GM19324 (cell line): ENCODE measurements at regions not wholly inside any gene's neighbourhood (a gene's known extent, or its start where the extent isn't known, plus 50 kb on each side); places are given as distances from the start of the nearest gene placed in this dataset.

ENCODE experiments used
- ATAC-seq: cut with Tn5 transposase; IDR thresholded peaks from one replicate; pipeline ENCODE4 v1.9.1; 2021; ENCODE audit warnings: mild to moderate bottlenecking, moderate library complexity; ENCODE audit not compliant: unreplicated experiment, low FRiP score

- ATAC-seq, result no peak
These were observed 58.5 kb downstream of the MAIP1 start for GRCh38 chr2:200013906-200014305.

GRCh38 chr2:200021449-200022114 lies 66.2 kb downstream of the MAIP1 start:
- peak; percentile 66 for ATAC-seq

GRCh38 chr2:200022511-200022910 lies 67.1 kb downstream of the MAIP1 start:
- no peak for ATAC-seq

GRCh38 chr2:200023570-200023969 lies 68.2 kb downstream of the MAIP1 start:
- no peak for ATAC-seq

- no peak for ATAC-seq
These were observed 70.3 kb downstream of the MAIP1 start for GRCh38 chr2:200025717-200026116.

GRCh38 chr2:200026332-200027230 lies 71.2 kb downstream of the MAIP1 start:
- no peak for ATAC-seq

- ATAC-seq, result no peak
These were observed 73.6 kb downstream of the MAIP1 start for GRCh38 chr2:200028998-200029397.

GRCh38 chr2:200032895-200033294 lies 77.5 kb downstream of the MAIP1 start:
- no peak for ATAC-seq

GRCh38 chr2:200033929-200034328 lies 78.5 kb downstream of the MAIP1 start:
- ATAC-seq, result no peak

- no peak for ATAC-seq
These were observed 79.4 kb downstream of the MAIP1 start for GRCh38 chr2:200034816-200035215.

GRCh38 chr2:200039724-200040650 lies 84.6 kb downstream of the MAIP1 start:
- ATAC-seq, result no peak

- no peak for ATAC-seq
These were observed 85.4 kb downstream of the MAIP1 start for GRCh38 chr2:200040831-200041230.

- no peak for ATAC-seq
These were observed 86.3 kb downstream of the MAIP1 start for GRCh38 chr2:200041639-200042038.

- no peak for ATAC-seq
These were observed 86.8 kb downstream of the MAIP1 start for GRCh38 chr2:200042102-200042735.

- ATAC-seq, result no peak
These were observed 87.6 kb downstream of the MAIP1 start for GRCh38 chr2:200042944-200043343.

GRCh38 chr2:200044453-200044852 lies 89.1 kb downstream of the MAIP1 start:
- ATAC-seq, result no peak

- no peak for ATAC-seq
These were observed 93.0 kb downstream of the MAIP1 start for GRCh38 chr2:200048421-200048820.

GRCh38 chr2:200049086-200049485 lies 93.7 kb downstream of the MAIP1 start:
- ATAC-seq, result no peak

- no peak for ATAC-seq
These were observed 95.7 kb downstream of the MAIP1 start for GRCh38 chr2:200050921-200051610.

GRCh38 chr2:200051611-200051945 lies 96.2 kb downstream of the MAIP1 start:
- ATAC-seq, result no peak
